Kidney (tissue), 13 donors: ENCODE measurements at regions not wholly inside any gene's neighbourhood (a gene's known extent, or its start where the extent isn't known, plus 50 kb on each side); places are given as distances from the start of the nearest gene placed in this dataset.

Experiments used
- DNase-seq, 5 donors: peaks; one replicate each; pipeline ENCODE4 v3.0.0-alpha.2; 2013 to 2020
- FAIRE-seq: peaks from 2 replicates; lab custom pipeline; 2012; peaks lifted over from hg19 to GRCh38; lab: Jason Lieb, UNC
- H3K27ac ChIP-seq, 2 donors: one replicate each; pipeline ENCODE4 v1.7.0; 2013; ENCODE audit warnings: low read depth in 2 of 2, low read length in 2 of 2, inconsistent platforms in 1 of 2
- H3K27me3 ChIP-seq: one replicate; pipeline ENCODE4 v1.7.1; 2013; ENCODE audit warnings: low read length, inconsistent platforms; ENCODE audit not compliant: control insufficient read depth, insufficient read depth
- H3K36me3 ChIP-seq, 3 donors: one replicate each; pipeline versions ENCODE4 v1.7.0 to v1.7.1; 2013; ENCODE audit warnings: low read length in 3 of 3, control low read depth in 1 of 3, inconsistent platforms in 1 of 3; ENCODE audit not compliant: insufficient read depth in 3 of 3, control insufficient read depth in 2 of 3
- H3K4me1 ChIP-seq, 3 donors: one replicate each; pipeline versions ENCODE4 v1.7.0 to v1.7.1; 2013; ENCODE audit warnings: low read length in 3 of 3, inconsistent platforms in 1 of 3, low read depth in 1 of 3; ENCODE audit not compliant: control insufficient read depth in 2 of 3, insufficient read depth in 2 of 3
- H3K4me3 ChIP-seq, 3 donors: one replicate each; pipeline versions ENCODE4 v1.7.0 to v1.8.1; 2013; ENCODE audit warnings: low read length in 3 of 3, control low read depth in 1 of 3, inconsistent platforms in 1 of 3
- H3K9ac ChIP-seq, 3 donors: one replicate each; pipeline versions ENCODE4 v1.7.0 to v1.7.1; 2013; ENCODE audit warnings: low read length in 3 of 3, control low read depth in 1 of 3, inconsistent platforms in 1 of 3
- H3K9me3 ChIP-seq, 3 donors: one replicate each; pipeline versions ENCODE4 v1.7.0 to v1.7.1; 2013; ENCODE audit warnings: low read length in 3 of 3, control low read depth in 1 of 3, inconsistent platforms in 1 of 3; ENCODE audit not compliant: control insufficient read depth in 2 of 3, insufficient read depth in 1 of 3
- CTCF ChIP-seq: IDR thresholded peaks from 3 replicates; pipeline ENCODE4 v1.5.1; 2012; ENCODE audit warnings: mild to moderate bottlenecking, moderate library complexity, borderline replicate concordance; ENCODE audit not compliant: insufficient read depth; ENCODE audit errors: extremely low read depth
- intact Hi-C: fragments of 100-400 bp; cut with DNase I; formaldehyde crosslinking; loops from one replicate; pipeline ENCODE4 v1.11.1; 2022
- donor health status: control.
- donor health status: control.
- donor health status: control.
- donor health status: control.
- donor health status: control.
- donor health status: DM: yes; HTN: yes; CAD: no.
- donor health status: Normal renal cell carcinoma (clear cell type).

DNA sequence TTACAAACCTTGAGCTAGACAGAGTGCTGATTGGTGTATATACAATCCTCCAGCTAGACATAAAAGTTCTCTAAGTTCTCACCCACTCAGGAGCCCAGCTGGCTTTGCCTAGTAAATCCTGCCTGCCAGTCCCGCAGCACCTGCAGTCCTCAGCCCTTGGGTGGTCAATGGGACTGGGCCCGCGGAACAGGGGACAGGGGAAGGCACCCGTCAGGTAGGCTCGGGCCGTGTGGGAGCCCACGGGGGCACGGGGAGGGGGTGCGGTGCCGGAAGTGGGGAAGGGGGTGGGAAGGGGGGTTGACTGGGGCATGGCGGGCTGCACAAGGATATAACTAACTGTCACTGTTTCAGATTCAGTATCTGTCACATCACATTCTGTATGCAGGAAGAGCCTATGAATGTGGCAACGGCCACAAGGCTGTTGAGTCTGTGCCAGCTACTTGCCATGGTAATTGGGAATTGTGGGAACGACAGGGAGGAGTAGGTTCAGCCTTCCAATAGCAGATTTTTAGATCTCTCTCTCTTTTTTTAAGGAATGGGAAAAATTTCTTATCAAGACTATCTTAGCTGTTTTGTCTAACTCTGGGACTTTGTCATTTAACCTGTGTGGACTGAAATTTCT is 205.1 kb upstream of the PLPP4 start:
- Histone ChIP-seq H3K36me3 (no peaks in the 10 kb centered on the region), H3K9me3 (no peaks in the 10 kb centered on the region), H3K9ac (no peak overlapping the region), H3K27me3 (no peaks in the 10 kb centered on the region), H3K4me1 (no peaks in the 10 kb centered on the region), H3K27ac (no peak overlapping the region), H3K4me3 (no peak overlapping the region)
- DNase-seq (peak in 1 of 5 donors; percentile 68), FAIRE-seq (no peak)
- intact Hi-C loops, result no loop called here
- no peak for TF ChIP-seq CTCF

DNA sequence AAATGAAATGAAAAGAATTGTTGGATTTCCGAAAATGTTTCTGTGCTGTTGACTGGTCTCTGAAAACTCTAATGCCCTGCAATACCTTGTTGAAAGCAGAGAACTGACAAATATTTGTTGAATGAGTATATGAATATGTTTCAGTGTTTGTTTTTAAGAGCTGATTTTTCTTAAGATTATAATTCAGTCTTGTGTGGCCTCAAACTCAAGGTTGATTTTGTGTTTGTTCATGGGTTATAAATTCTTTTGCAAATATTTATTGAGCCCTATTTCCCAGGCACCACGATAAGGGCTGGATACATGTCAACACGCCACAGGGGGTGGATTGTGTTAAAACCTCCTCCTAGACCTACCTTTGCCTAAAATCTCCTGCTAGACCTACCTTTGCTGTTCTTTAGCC is 203.9 kb upstream of the PLPP4 start:
- H3K9ac ChIP-seq, result no peak overlapping the region
- H3K4me1 ChIP-seq, result no peaks in the 10 kb centered on the region
- H3K4me3 ChIP-seq, result no peak overlapping the region
- no peak overlapping the region for H3K27ac ChIP-seq
- H3K36me3 ChIP-seq, result no peaks in the 10 kb centered on the region
- no peak for FAIRE-seq
- H3K9me3 ChIP-seq, result no peaks in the 10 kb centered on the region
- intact Hi-C loops, result no loop called here
- no peak for TF ChIP-seq CTCF
- H3K27me3 ChIP-seq, result no peaks in the 10 kb centered on the region
- DNase-seq, result no peak

- intact Hi-C loops, result no loop called here
- H3K4me3 ChIP-seq, result no peak overlapping the region
- H3K27me3 ChIP-seq, result no peaks in the 10 kb centered on the region
- H3K27ac ChIP-seq, result no peak overlapping the region
- no peak for TF ChIP-seq CTCF
- H3K9me3 ChIP-seq, result no peaks in the 10 kb centered on the region
- no peak for DNase-seq
- H3K9ac ChIP-seq, result no peak overlapping the region
- FAIRE-seq, result no peak
- H3K36me3 ChIP-seq, result no peaks in the 10 kb centered on the region
- no peaks in the 10 kb centered on the region for H3K4me1 ChIP-seq
Measured at GRCh38 chr10:120260456-120260855, 196.6 kb upstream of the PLPP4 start.
